NCI-H1417 (cell line): ENCODE measurements at regions not wholly inside any gene's neighbourhood (a gene's known extent, or its start where the extent isn't known, plus 50 kb on each side); places are given as distances from the start of the nearest gene placed in this dataset.
A peak's percentile ranks its signal among the peaks of the same experiment; 100 is the strongest.

Source experiments
- DNase-seq, 3 experiments: peaks; one replicate each; lab custom pipeline; 2025; lab: John Stamatoyannopoulos, UW

GRCh38 chr7:116083796-116084195 lies 53.2 kb upstream of the TFEC start:
- DNase-seq, result no peak

GRCh38 chr7:116086547-116087045 lies 56.0 kb upstream of the TFEC start:
- no peak for DNase-seq

GRCh38 chr7:116087291-116087690 lies 56.7 kb upstream of the TFEC start:
- no peak for DNase-seq

- DNase-seq, result no peak
Measured at GRCh38 chr7:116087984-116088383, 57.4 kb upstream of the TFEC start.

- no peak for DNase-seq
Measured at GRCh38 chr7:116089293-116089692, 58.7 kb upstream of the TFEC start.

GRCh38 chr7:116093516-116094301 lies 63.1 kb upstream of the TFEC start:
- no peak for DNase-seq

- DNase-seq, result no peak
Measured at GRCh38 chr7:116095396-116095795, 64.8 kb upstream of the TFEC start.

- no peak for DNase-seq
Measured at GRCh38 chr7:116097365-116098009, 66.9 kb upstream of the TFEC start.

- DNase-seq, result no peak
Measured at GRCh38 chr7:116098175-116098574, 67.6 kb upstream of the TFEC start.

GRCh38 chr7:116100626-116101025 lies 70.1 kb upstream of the TFEC start:
- no peak for DNase-seq

GRCh38 chr7:116101704-116102103 lies 71.1 kb upstream of the TFEC start:
- no peak for DNase-seq

- DNase-seq, result no peak
Measured at GRCh38 chr7:116111475-116111874, 80.9 kb upstream of the TFEC start.

- no peak for DNase-seq
Measured at GRCh38 chr7:116113310-116113709, 82.7 kb upstream of the TFEC start.

- no peak for DNase-seq
Measured at GRCh38 chr7:116120839-116121238, 89.5 kb upstream of the TES start.

GRCh38 chr7:116122972-116123595 lies 87.3 kb upstream of the TES start:
- DNase-seq, result peak; percentile 11 to 67 (median 38)

- no peak for DNase-seq
Measured at GRCh38 chr7:116128139-116128538, 82.2 kb upstream of the TES start.

GRCh38 chr7:116135306-116135705 lies 75.0 kb upstream of the TES start:
- DNase-seq, result no peak

- peak; percentile 29 to 85 (median 65) for DNase-seq
Measured at GRCh38 chr7:116138202-116138801, 72.0 kb upstream of the TES start.

GRCh38 chr7:116139007-116139406 lies 71.3 kb upstream of the TES start:
- DNase-seq, result no peak

- DNase-seq, result no peak
Measured at GRCh38 chr7:116139807-116140206, 70.5 kb upstream of the TES start.

- DNase-seq, result no peak
Measured at GRCh38 chr7:116142374-116142773, 68.0 kb upstream of the TES start.

- DNase-seq, result no peak
Measured at GRCh38 chr7:116142850-116143249, 67.5 kb upstream of the TES start.
